ENCODE measurements at regions not wholly inside any gene's neighbourhood (a gene's known extent, or its start where the extent isn't known, plus 50 kb on each side); places are given as distances from the start of the nearest gene placed in this dataset.

GRCh38 chr7:81623251-81623855 is 146.5 kb downstream of the HGF start:
- no peak overlapping the region for H3K27ac ChIP-seq (ENCODE audit: insufficient read depth in 1 of 2, low read depth in 1 of 2, low read length in 2 of 2, poor library complexity in 1 of 2, severe bottlenecking in 2 of 2)
- ChIA-PET CTCF (no interaction called here), POLR2A (no interaction called here)
- no peaks in the 10 kb centered on the region for H3K9me3 ChIP-seq (ENCODE audit: control extremely low read depth in 1 of 5, control insufficient read depth in 4 of 5, insufficient read depth in 2 of 5, low read depth in 1 of 5, low read length in 4 of 5)
- H3K36me3 ChIP-seq (ENCODE audit: control insufficient read depth in 4 of 4, insufficient read depth in 4 of 4, low read length in 3 of 4) = no peaks in the 10 kb centered on the region
- 100% methylated on average over 1 of the region's 1 CpG for WGBS (ENCODE audit: insufficient coverage)
- no peaks in the 10 kb centered on the region for H3K27me3 ChIP-seq (replicated peaks in 2 of 5; ENCODE audit: control insufficient read depth in 4 of 5, insufficient read depth in 5 of 5, low read length in 4 of 5)
- no peaks in the 10 kb centered on the region for H3K4me1 ChIP-seq (ENCODE audit: control extremely low read depth in 1 of 4, control insufficient read depth in 4 of 4, insufficient read depth in 4 of 4, low read length in 3 of 4)
- no peak overlapping the region for H3K4me3 ChIP-seq (ENCODE audit: control insufficient read depth in 1 of 7, extremely low read depth in 1 of 7, insufficient read depth in 4 of 7, low read depth in 2 of 7, low read length in 6 of 7)
- no peak for DNase-seq

DNA sequence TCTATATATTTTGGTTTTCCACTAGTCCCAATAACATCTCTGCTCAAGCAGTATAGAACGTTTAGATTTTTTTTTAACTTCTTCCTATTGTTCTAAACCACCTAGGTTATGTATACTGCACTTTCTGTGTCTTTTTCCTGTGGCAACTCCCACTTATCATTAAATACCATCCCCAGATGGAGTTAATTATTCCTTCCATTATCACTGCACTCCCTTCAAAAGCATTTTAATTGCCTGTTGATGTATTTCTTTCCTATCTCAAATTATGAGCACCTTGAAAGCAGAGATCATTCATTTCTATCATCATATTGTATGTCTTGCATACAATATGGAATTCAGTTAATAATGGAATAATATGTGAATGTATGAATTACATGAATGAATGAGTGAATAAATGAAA is 148.0 kb downstream of the HGF start:
- DNase-seq = no peak
- Histone ChIP-seq H3K4me1 (ENCODE audit: control extremely low read depth in 1 of 4, control insufficient read depth in 4 of 4, insufficient read depth in 4 of 4, low read length in 3 of 4) (no peaks in the 10 kb centered on the region), H3K9me3 (ENCODE audit: control extremely low read depth in 1 of 5, control insufficient read depth in 4 of 5, insufficient read depth in 2 of 5, low read depth in 1 of 5, low read length in 4 of 5) (no peaks in the 10 kb centered on the region), H3K27me3 (replicated peaks in 2 of 5; ENCODE audit: control insufficient read depth in 4 of 5, insufficient read depth in 5 of 5, low read length in 4 of 5) (no peaks in the 10 kb centered on the region), H3K36me3 (ENCODE audit: control insufficient read depth in 4 of 4, insufficient read depth in 4 of 4, low read length in 3 of 4) (no peaks in the 10 kb centered on the region), H3K27ac (ENCODE audit: insufficient read depth in 1 of 2, low read depth in 1 of 2, low read length in 2 of 2, poor library complexity in 1 of 2, severe bottlenecking in 2 of 2) (no peak overlapping the region), H3K4me3 (ENCODE audit: control insufficient read depth in 1 of 7, extremely low read depth in 1 of 7, insufficient read depth in 4 of 7, low read depth in 2 of 7, low read length in 6 of 7) (no peak overlapping the region)
- POLR2A ChIA-PET = no interaction called here
- CTCF ChIA-PET = no interaction called here
- WGBS (ENCODE audit: insufficient coverage) = 100% methylated on average over 1 of the region's 1 CpG

DNA sequence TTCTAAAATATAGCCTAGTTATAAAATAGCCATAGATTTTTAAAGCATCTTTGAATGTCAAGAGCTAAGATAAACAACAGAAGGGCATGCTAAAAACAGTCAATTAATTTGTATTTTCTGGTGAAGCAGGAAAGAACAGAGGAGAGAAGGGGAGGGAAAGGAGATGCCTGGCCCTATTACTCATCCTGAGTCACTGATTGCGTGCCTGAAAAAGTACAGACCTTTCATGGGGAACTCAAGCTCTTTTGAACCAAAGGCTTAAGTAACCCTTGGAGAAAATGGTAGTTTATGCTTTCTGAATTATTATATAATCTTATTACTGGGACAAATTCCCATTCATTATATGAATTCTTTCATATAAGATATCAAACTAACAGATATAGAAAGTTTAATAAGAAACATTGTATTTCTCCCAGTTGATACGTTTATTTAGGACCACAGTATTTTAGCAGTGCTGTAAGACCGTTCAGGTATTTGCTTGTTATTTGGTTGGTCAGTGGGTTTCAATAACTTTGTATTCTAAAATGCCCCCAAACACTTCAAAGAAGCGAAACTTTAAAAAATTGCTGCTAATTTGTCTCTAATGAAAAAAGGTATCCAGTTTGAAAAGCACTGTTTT is 151.3 kb downstream of the HGF start:
- no peak overlapping the region for H3K4me3 ChIP-seq (ENCODE audit: control insufficient read depth in 1 of 7, extremely low read depth in 1 of 7, insufficient read depth in 4 of 7, low read depth in 2 of 7, low read length in 6 of 7)
- CTCF ChIA-PET = no interaction called here
- H3K27ac ChIP-seq (ENCODE audit: insufficient read depth in 1 of 2, low read depth in 1 of 2, low read length in 2 of 2, poor library complexity in 1 of 2, severe bottlenecking in 2 of 2) = no peak overlapping the region
- no peaks in the 10 kb centered on the region for H3K9me3 ChIP-seq (ENCODE audit: control extremely low read depth in 1 of 5, control insufficient read depth in 4 of 5, insufficient read depth in 2 of 5, low read depth in 1 of 5, low read length in 4 of 5)
- no peaks in the 10 kb centered on the region for H3K4me1 ChIP-seq (ENCODE audit: control extremely low read depth in 1 of 4, control insufficient read depth in 4 of 4, insufficient read depth in 4 of 4, low read length in 3 of 4)
- no peaks in the 10 kb centered on the region for H3K27me3 ChIP-seq (replicated peaks in 2 of 5; ENCODE audit: control insufficient read depth in 4 of 5, insufficient read depth in 5 of 5, low read length in 4 of 5)
- POLR2A ChIA-PET = no interaction called here
- DNase-seq = no peak
- WGBS (ENCODE audit: insufficient coverage) = 100% methylated on average over 3 of the region's 4 CpGs
- H3K36me3 ChIP-seq (ENCODE audit: control insufficient read depth in 4 of 4, insufficient read depth in 4 of 4, low read length in 3 of 4) = no peaks in the 10 kb centered on the region

DNA sequence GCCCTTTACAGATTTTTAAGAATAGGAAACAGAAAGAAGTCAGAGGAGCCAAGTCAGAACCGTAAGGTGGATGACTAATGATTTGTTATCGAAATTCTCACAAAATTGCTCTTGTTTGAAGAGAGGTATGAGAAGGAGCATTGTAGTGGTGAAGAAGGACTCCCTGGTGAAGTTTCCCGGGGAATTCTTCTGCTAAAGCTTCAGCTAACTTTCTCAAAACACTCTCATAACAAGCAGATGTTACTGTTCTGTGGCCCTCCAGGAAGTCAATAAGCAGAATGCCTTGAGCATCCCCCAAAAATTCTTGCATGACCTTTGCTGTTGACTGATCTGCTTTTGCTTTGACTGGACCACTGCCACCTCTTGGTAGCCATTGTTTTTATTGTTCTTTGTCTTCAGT is 152.9 kb downstream of the HGF start:
- DNase-seq = no peak
- CTCF ChIA-PET = no interaction called here
- H3K27me3 ChIP-seq (replicated peaks in 2 of 5; ENCODE audit: control insufficient read depth in 4 of 5, insufficient read depth in 5 of 5, low read length in 4 of 5) = no peaks in the 10 kb centered on the region
- no peaks in the 10 kb centered on the region for H3K36me3 ChIP-seq (ENCODE audit: control insufficient read depth in 4 of 4, insufficient read depth in 4 of 4, low read length in 3 of 4)
- WGBS (ENCODE audit: insufficient coverage) = 91% methylated on average over 1 of the region's 3 CpGs
- no peaks in the 10 kb centered on the region for H3K9me3 ChIP-seq (ENCODE audit: control extremely low read depth in 1 of 5, control insufficient read depth in 4 of 5, insufficient read depth in 2 of 5, low read depth in 1 of 5, low read length in 4 of 5)
- H3K4me1 ChIP-seq (ENCODE audit: control extremely low read depth in 1 of 4, control insufficient read depth in 4 of 4, insufficient read depth in 4 of 4, low read length in 3 of 4) = no peaks in the 10 kb centered on the region
- POLR2A ChIA-PET = no interaction called here
- H3K27ac ChIP-seq (ENCODE audit: insufficient read depth in 1 of 2, low read depth in 1 of 2, low read length in 2 of 2, poor library complexity in 1 of 2, severe bottlenecking in 2 of 2) = no peak overlapping the region
- H3K4me3 ChIP-seq (ENCODE audit: control insufficient read depth in 1 of 7, extremely low read depth in 1 of 7, insufficient read depth in 4 of 7, low read depth in 2 of 7, low read length in 6 of 7) = no peak overlapping the region

GRCh38 chr7:81611805-81612204 is 158.0 kb downstream of the HGF start:
- Histone ChIP-seq H3K36me3 (ENCODE audit: control insufficient read depth in 4 of 4, insufficient read depth in 4 of 4, low read length in 3 of 4) (no peaks in the 10 kb centered on the region), H3K4me3 (ENCODE audit: control insufficient read depth in 1 of 7, extremely low read depth in 1 of 7, insufficient read depth in 4 of 7, low read depth in 2 of 7, low read length in 6 of 7) (no peak overlapping the region), H3K27ac (ENCODE audit: insufficient read depth in 1 of 2, low read depth in 1 of 2, low read length in 2 of 2, poor library complexity in 1 of 2, severe bottlenecking in 2 of 2) (no peak overlapping the region), H3K27me3 (replicated peaks in 2 of 5; ENCODE audit: control insufficient read depth in 4 of 5, insufficient read depth in 5 of 5, low read length in 4 of 5) (peaks cover 0 to 3% (median 0%) of the 10 kb centered on the region in 5 experiments), H3K9me3 (ENCODE audit: control extremely low read depth in 1 of 5, control insufficient read depth in 4 of 5, insufficient read depth in 2 of 5, low read depth in 1 of 5, low read length in 4 of 5) (no peaks in the 10 kb centered on the region), H3K4me1 (ENCODE audit: control extremely low read depth in 1 of 4, control insufficient read depth in 4 of 4, insufficient read depth in 4 of 4, low read length in 3 of 4) (no peaks in the 10 kb centered on the region)
- 60% methylated on average over 1 of the region's 1 CpG for WGBS (ENCODE audit: insufficient coverage)
- DNase-seq = no peak
- CTCF ChIA-PET = no interaction called here
- POLR2A ChIA-PET = no interaction called here

DNA sequence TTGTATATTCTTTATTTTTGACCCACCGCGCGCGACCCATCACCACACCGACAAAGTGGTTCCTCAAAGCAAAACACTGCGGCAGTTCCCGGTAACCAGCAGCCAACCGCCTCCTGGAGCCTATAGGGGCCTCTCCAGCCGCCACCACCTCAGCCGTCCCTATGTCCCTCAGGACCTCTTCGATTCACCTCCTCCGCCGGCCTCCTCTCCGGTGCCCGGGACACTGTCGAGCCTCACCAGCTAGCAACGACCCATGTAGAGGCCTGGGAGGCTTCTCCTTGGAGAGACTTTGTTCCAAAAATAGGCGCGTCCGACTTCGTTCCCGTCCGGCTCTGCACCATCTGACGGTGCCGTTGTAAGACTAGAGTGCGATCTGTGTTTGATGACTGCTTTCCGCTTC is 158.8 kb downstream of the HGF start:
- no peak overlapping the region for H3K4me3 ChIP-seq (ENCODE audit: control insufficient read depth in 1 of 7, extremely low read depth in 1 of 7, insufficient read depth in 4 of 7, low read depth in 2 of 7, low read length in 6 of 7)
- peaks cover 0 to 3% (median 0%) of the 10 kb centered on the region in 5 experiments for H3K27me3 ChIP-seq (replicated peaks in 2 of 5; ENCODE audit: control insufficient read depth in 4 of 5, insufficient read depth in 5 of 5, low read length in 4 of 5)
- no peaks in the 10 kb centered on the region for H3K9me3 ChIP-seq (ENCODE audit: control extremely low read depth in 1 of 5, control insufficient read depth in 4 of 5, insufficient read depth in 2 of 5, low read depth in 1 of 5, low read length in 4 of 5)
- ChIA-PET CTCF (no interaction called here), POLR2A (no interaction called here)
- H3K36me3 ChIP-seq (ENCODE audit: control insufficient read depth in 4 of 4, insufficient read depth in 4 of 4, low read length in 3 of 4) = no peaks in the 10 kb centered on the region
- DNase-seq = no peak
- 85% methylated on average over 20 of the region's 27 CpGs for WGBS (ENCODE audit: insufficient coverage)
- no peaks in the 10 kb centered on the region for H3K4me1 ChIP-seq (ENCODE audit: control extremely low read depth in 1 of 4, control insufficient read depth in 4 of 4, insufficient read depth in 4 of 4, low read length in 3 of 4)
- no peak overlapping the region for H3K27ac ChIP-seq (ENCODE audit: insufficient read depth in 1 of 2, low read depth in 1 of 2, low read length in 2 of 2, poor library complexity in 1 of 2, severe bottlenecking in 2 of 2)

DNA sequence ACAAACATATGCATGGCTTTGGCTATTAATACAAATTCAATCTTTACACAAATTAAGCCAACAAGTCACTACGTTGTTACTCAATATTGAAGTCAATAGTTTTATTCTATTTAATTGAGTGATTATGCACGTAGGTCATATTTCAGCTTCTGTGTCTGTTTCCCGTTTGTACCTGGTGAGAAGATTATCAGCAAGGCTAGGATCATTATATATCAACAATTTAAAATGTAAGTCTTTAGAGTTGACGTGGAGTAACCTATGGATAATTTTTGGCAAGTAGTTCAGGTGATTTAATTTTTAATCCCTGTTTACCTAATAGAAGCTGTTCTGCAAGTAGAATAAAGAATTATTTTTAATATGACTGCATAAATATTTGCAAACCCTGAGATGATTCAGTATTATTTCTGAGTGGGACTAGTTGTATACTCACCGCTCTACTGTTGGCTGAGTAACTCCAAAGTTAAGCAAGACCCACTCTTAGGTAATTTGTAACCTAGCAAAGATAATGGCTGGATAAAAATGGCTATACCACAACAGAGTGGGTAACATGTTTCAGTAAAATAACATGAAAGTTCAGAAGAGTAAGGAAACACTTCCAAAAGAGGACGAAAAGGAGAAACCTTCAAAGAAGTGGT is 161.0 kb downstream of the HGF start:
- POLR2A ChIA-PET = no interaction called here

More for the DNA sequence above, 161.0 kb downstream of the HGF start:
- Histone ChIP-seq H3K27ac (ENCODE audit: insufficient read depth in 1 of 2, low read depth in 1 of 2, low read length in 2 of 2, poor library complexity in 1 of 2, severe bottlenecking in 2 of 2) (no peak overlapping the region), H3K36me3 (ENCODE audit: control insufficient read depth in 4 of 4, insufficient read depth in 4 of 4, low read length in 3 of 4) (no peaks in the 10 kb centered on the region), H3K27me3 (replicated peaks in 2 of 5; ENCODE audit: control insufficient read depth in 4 of 5, insufficient read depth in 5 of 5, low read length in 4 of 5) (peaks cover 0 to 3% (median 0%) of the 10 kb centered on the region in 5 experiments), H3K4me1 (ENCODE audit: control extremely low read depth in 1 of 4, control insufficient read depth in 4 of 4, insufficient read depth in 4 of 4, low read length in 3 of 4) (no peaks in the 10 kb centered on the region), H3K9me3 (ENCODE audit: control extremely low read depth in 1 of 5, control insufficient read depth in 4 of 5, insufficient read depth in 2 of 5, low read depth in 1 of 5, low read length in 4 of 5) (no peaks in the 10 kb centered on the region), H3K4me3 (ENCODE audit: control insufficient read depth in 1 of 7, extremely low read depth in 1 of 7, insufficient read depth in 4 of 7, low read depth in 2 of 7, low read length in 6 of 7) (no peak overlapping the region)
- WGBS (ENCODE audit: insufficient coverage) = 93% methylated on average over 2 of the region's 6 CpGs
- DNase-seq = no peak
- CTCF ChIA-PET = no interaction called here
